GM23248 (cell line): ENCODE measurements at regions not wholly inside any gene's neighbourhood (a gene's known extent, or its start where the extent isn't known, plus 50 kb on each side); places are given as distances from the start of the nearest gene placed in this dataset.

Experiments used
- DNase-seq: peaks from one replicate; pipeline ENCODE4 v3.0.0-alpha.2; 2015
- H2AFZ ChIP-seq: fragments of 200-600 bp; sonication (generic); 2 replicates; pipeline ENCODE4 v1.6.1; 2016; ENCODE audit warnings: antibody characterized with exemption
- H3F3A ChIP-seq: fragments of 200-600 bp; sonication (generic); 2 replicates; pipeline ENCODE4 v1.6.1; 2016; ENCODE audit warnings: mild to moderate bottlenecking, antibody characterized with exemption, mixed run types; ENCODE audit not compliant: insufficient read depth
- H3K27ac ChIP-seq: fragments of 200-600 bp; sonication (generic); 2 replicates; pipeline ENCODE4 v1.5.1; 2016; ENCODE audit warnings: mild to moderate bottlenecking
- H3K27me3 ChIP-seq: fragments of 200-600 bp; sonication (generic); replicated peaks from 2 replicates; pipeline ENCODE4 v1.6.1; 2016; ENCODE audit warnings: mild to moderate bottlenecking; ENCODE audit not compliant: insufficient read depth
- H3K36me3 ChIP-seq: fragments of 200-600 bp; sonication (generic); 2 replicates; pipeline ENCODE4 v1.6.1; 2016; ENCODE audit warnings: low read depth, mild to moderate bottlenecking
- H3K4me1 ChIP-seq: fragments of 200-600 bp; sonication (generic); 2 replicates; pipeline ENCODE4 v1.6.1; 2016; ENCODE audit warnings: mild to moderate bottlenecking; ENCODE audit not compliant: insufficient read depth
- H3K4me2 ChIP-seq: fragments of 200-600 bp; sonication (generic); one replicate; pipeline ENCODE4 v1.6.1; 2016; ENCODE audit warnings: mild to moderate bottlenecking; ENCODE audit not compliant: unreplicated experiment
- H3K4me3 ChIP-seq: fragments of 200-600 bp; sonication (generic); 2 replicates; pipeline ENCODE4 v1.5.1; 2016; ENCODE audit warnings: mild to moderate bottlenecking
- H3K79me2 ChIP-seq: fragments of 200-600 bp; sonication (generic); 2 replicates; pipeline ENCODE4 v1.6.1; 2016; ENCODE audit warnings: mild to moderate bottlenecking; ENCODE audit not compliant: insufficient read depth
- H3K9ac ChIP-seq: fragments of 200-600 bp; sonication (generic); 2 replicates; pipeline ENCODE4 v1.6.1; 2016; ENCODE audit warnings: mild to moderate bottlenecking
- H3K9me2 ChIP-seq: fragments of 200-600 bp; sonication (generic); 2 replicates; pipeline ENCODE4 v1.6.1; 2016; ENCODE audit warnings: mixed run types, mild to moderate bottlenecking, moderate library complexity; ENCODE audit not compliant: insufficient read depth
- H3K9me3 ChIP-seq: fragments of 200-600 bp; sonication (generic); one replicate; pipeline ENCODE4 v1.6.1; 2017; ENCODE audit warnings: low read depth
- H4K20me1 ChIP-seq: fragments of 200-600 bp; sonication (generic); 2 replicates; pipeline ENCODE4 v1.6.0; 2016; ENCODE audit not compliant: insufficient read depth
- EZH2 ChIP-seq: fragments of 200-600 bp; sonication (generic); IDR thresholded peaks from 2 replicates; pipeline ENCODE4 v1.6.1; 2018; ENCODE audit warnings: antibody characterized with exemption, mild to moderate bottlenecking; ENCODE audit not compliant: insufficient read depth, poor library complexity, severe bottlenecking
- EZH2phosphoT487 ChIP-seq: fragments of 200-600 bp; sonication (generic); IDR thresholded peaks from 2 replicates; pipeline ENCODE4 v1.6.1; 2018; ENCODE audit warnings: antibody characterized with exemption, moderate library complexity, mild to moderate bottlenecking, low read depth; ENCODE audit not compliant: insufficient read depth
- WGBS, 2 experiments: methylation state at CpG; one replicate each; pipeline ENCODE4 v1.1.6; 2015 to 2017; ENCODE audit warnings: low lambda C conversion rate in 2 of 2, low coverage in 1 of 2; ENCODE audit errors: missing lambda C conversion rate in 2 of 2; 5-methylcytosine and 5-hydroxymethylcytosine counted together
- in situ Hi-C: fragments of 300-500 bp; cut with MboI; formaldehyde crosslinking; loops from 2 replicates; pipeline ENCODE4 v1.15.0; 2020

DNA sequence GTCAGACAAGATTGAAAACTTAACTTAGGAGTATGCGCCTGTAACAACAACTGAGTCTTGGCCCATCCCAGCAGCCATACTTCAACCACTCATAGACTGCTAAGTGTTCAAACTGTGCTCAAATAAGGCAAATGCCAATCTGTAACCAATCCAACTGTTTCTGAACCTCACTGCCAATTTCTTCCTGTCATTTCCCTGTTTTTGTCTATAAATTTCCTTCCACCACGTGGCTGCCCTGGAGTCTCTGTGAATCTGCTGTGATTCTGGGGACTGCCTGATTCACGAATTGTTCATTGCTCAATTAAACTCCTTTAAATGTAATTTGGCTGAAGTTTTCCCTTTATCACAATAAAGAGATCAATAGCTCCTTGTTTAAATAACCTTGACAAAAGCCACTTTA is 50.8 kb upstream of the FREM2 start:
- no peak overlapping the region for H2AFZ ChIP-seq
- no peaks in the 10 kb centered on the region for H4K20me1 ChIP-seq
- H3K36me3 ChIP-seq: no peaks in the 10 kb centered on the region
- H3K4me1 ChIP-seq: peaks cover 4% of the 10 kb centered on the region
- H3F3A ChIP-seq: no peaks in the 10 kb centered on the region
- no peaks in the 10 kb centered on the region for H3K79me2 ChIP-seq
- in situ Hi-C loops: no loop called here
- H3K27ac ChIP-seq: no peak overlapping the region
- no peak for TF ChIP-seq EZH2
- TF ChIP-seq EZH2phosphoT487: no peak
- H3K27me3 ChIP-seq: no peaks in the 10 kb centered on the region
- H3K9me2 ChIP-seq: no peaks in the 10 kb centered on the region
- 41% methylated on average over 3 of the region's 3 CpGs for WGBS, 2 experiments
- H3K4me3 ChIP-seq: no peak overlapping the region
- DNase-seq: no peak
- no peak overlapping the region for H3K4me2 ChIP-seq
- no peaks in the 10 kb centered on the region for H3K9me3 ChIP-seq
- no peak overlapping the region for H3K9ac ChIP-seq

DNA sequence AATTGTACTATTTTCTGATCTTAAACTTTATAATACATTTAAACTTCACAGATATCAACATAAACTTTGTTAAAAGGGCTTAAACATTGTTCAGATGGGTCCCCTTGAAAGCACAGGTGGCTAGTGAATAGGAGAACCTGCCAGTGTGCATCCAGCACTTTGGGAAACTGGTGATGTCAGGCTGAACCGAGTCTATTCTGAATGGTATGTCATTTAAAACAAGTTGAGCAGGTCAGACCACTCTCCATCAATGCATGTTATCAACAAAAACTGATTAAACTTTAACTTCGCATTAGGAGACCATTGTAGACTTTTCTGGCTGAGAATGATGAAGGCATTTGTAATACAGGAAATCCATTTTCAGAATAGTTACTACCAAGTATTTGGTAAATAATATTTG is 50.1 kb upstream of the FREM2 start:
- H3K27me3 ChIP-seq: no peaks in the 10 kb centered on the region
- 45 to 46% methylated on average over 2 of the region's 2 CpGs for WGBS, 2 experiments
- DNase-seq: no peak
- H3F3A ChIP-seq: no peaks in the 10 kb centered on the region
- no peaks in the 10 kb centered on the region for H3K79me2 ChIP-seq
- no peak overlapping the region for H2AFZ ChIP-seq
- H3K27ac ChIP-seq: no peak overlapping the region
- H4K20me1 ChIP-seq: no peaks in the 10 kb centered on the region
- H3K4me3 ChIP-seq: no peak overlapping the region
- H3K9ac ChIP-seq: no peak overlapping the region
- H3K9me3 ChIP-seq: no peaks in the 10 kb centered on the region
- H3K4me2 ChIP-seq: no peak overlapping the region
- in situ Hi-C loops: no loop called here
- H3K4me1 ChIP-seq: no peaks in the 10 kb centered on the region
- H3K9me2 ChIP-seq: no peaks in the 10 kb centered on the region
- TF ChIP-seq EZH2phosphoT487 (no peak), EZH2 (no peak)
- no peaks in the 10 kb centered on the region for H3K36me3 ChIP-seq
